Mucosa of rectum (tissue), 2 donors: ENCODE measurements at regions not wholly inside any gene's neighbourhood (a gene's known extent, or its start where the extent isn't known, plus 50 kb on each side); places are given as distances from the start of the nearest gene placed in this dataset.

Source experiments
- H3K27ac ChIP-seq, 2 donors: one replicate each; pipeline ENCODE4 v1.7.0; 2013; ENCODE audit warnings: inconsistent platforms in 2 of 2, low read depth in 2 of 2, low read length in 2 of 2
- H3K27me3 ChIP-seq, 2 donors: one replicate each; pipeline ENCODE4 v1.7.0; 2013; ENCODE audit warnings: low read length in 2 of 2; ENCODE audit not compliant: control insufficient read depth in 2 of 2, insufficient read depth in 2 of 2
- H3K36me3 ChIP-seq, 2 donors: one replicate each; pipeline ENCODE4 v1.7.0; 2013; ENCODE audit warnings: low read length in 2 of 2; ENCODE audit not compliant: control insufficient read depth in 2 of 2, insufficient read depth in 2 of 2
- H3K4me1 ChIP-seq, 2 donors: one replicate each; pipeline ENCODE4 v1.7.0; 2013; ENCODE audit warnings: low read length in 2 of 2, mild to moderate bottlenecking in 1 of 2; ENCODE audit not compliant: control insufficient read depth in 2 of 2, insufficient read depth in 2 of 2
- H3K4me3 ChIP-seq, 2 donors: one replicate each; pipeline ENCODE4 v1.7.0; 2013; ENCODE audit warnings: low read length in 2 of 2
- H3K9ac ChIP-seq, 2 donors: one replicate each; pipeline ENCODE4 v1.7.0; 2013; ENCODE audit warnings: low read length in 2 of 2, low read depth in 1 of 2, mild to moderate bottlenecking in 1 of 2
- H3K9me3 ChIP-seq, 2 donors: one replicate each; pipeline ENCODE4 v1.7.0; 2013; ENCODE audit warnings: low read length in 2 of 2; ENCODE audit not compliant: control insufficient read depth in 2 of 2
- donor health status: healthy.
- donor health status: Normal muscosa, but diverticular disease.

- Histone ChIP-seq H3K4me3 (no peak overlapping the region), H3K4me1 (no peaks in the 10 kb centered on the region), H3K9ac (no peak overlapping the region), H3K27ac (no peak overlapping the region), H3K27me3 (peaks cover 0 to 8% of the 10 kb centered on the region in 2 donors), H3K9me3 (no peaks in the 10 kb centered on the region), H3K36me3 (no peaks in the 10 kb centered on the region)
These were observed 359.5 kb downstream of the HACE1 start for GRCh38 chr6:104500265-104500664.

- H3K4me3 ChIP-seq: no peak overlapping the region
- H3K27me3 ChIP-seq: no peaks in the 10 kb centered on the region
- H3K27ac ChIP-seq: no peak overlapping the region
- no peaks in the 10 kb centered on the region for H3K4me1 ChIP-seq
- H3K36me3 ChIP-seq: no peaks in the 10 kb centered on the region
- no peak overlapping the region for H3K9ac ChIP-seq
- no peaks in the 10 kb centered on the region for H3K9me3 ChIP-seq
These were observed 373.7 kb downstream of the HACE1 start for GRCh38 chr6:104486035-104486434.

GRCh38 chr6:104484626-104485025, 375.1 kb downstream of the HACE1 start:
- H3K9ac ChIP-seq: no peak overlapping the region

GRCh38 chr6:104484191-104484590, 375.5 kb downstream of the HACE1 start:
- Histone ChIP-seq H3K4me1 (no peaks in the 10 kb centered on the region), H3K4me3 (no peak overlapping the region), H3K27me3 (no peaks in the 10 kb centered on the region), H3K9ac (no peak overlapping the region), H3K27ac (no peak overlapping the region), H3K36me3 (no peaks in the 10 kb centered on the region), H3K9me3 (no peaks in the 10 kb centered on the region)

More at GRCh38 chr6:104484626-104485025, 375.1 kb downstream of the HACE1 start:
- no peaks in the 10 kb centered on the region for H3K4me1 ChIP-seq
- H3K36me3 ChIP-seq: no peaks in the 10 kb centered on the region
- no peaks in the 10 kb centered on the region for H3K27me3 ChIP-seq
- no peak overlapping the region for H3K27ac ChIP-seq
- H3K4me3 ChIP-seq: no peak overlapping the region
- H3K9me3 ChIP-seq: no peaks in the 10 kb centered on the region

GRCh38 chr6:104483225-104483834, 376.4 kb downstream of the HACE1 start:
- H3K4me3 ChIP-seq: no peak overlapping the region
- H3K27me3 ChIP-seq: no peaks in the 10 kb centered on the region
- no peaks in the 10 kb centered on the region for H3K9me3 ChIP-seq
- no peaks in the 10 kb centered on the region for H3K36me3 ChIP-seq
- H3K9ac ChIP-seq: no peak overlapping the region
- H3K4me1 ChIP-seq: no peaks in the 10 kb centered on the region
- H3K27ac ChIP-seq: no peak overlapping the region

- no peaks in the 10 kb centered on the region for H3K27me3 ChIP-seq
These were observed 382.1 kb downstream of the HACE1 start for GRCh38 chr6:104477569-104477968.

GRCh38 chr6:104473021-104473429, 386.7 kb downstream of the HACE1 start:
- H3K27me3 ChIP-seq: no peaks in the 10 kb centered on the region

More at GRCh38 chr6:104477569-104477968, 382.1 kb downstream of the HACE1 start:
- Histone ChIP-seq H3K36me3 (no peaks in the 10 kb centered on the region), H3K9ac (no peak overlapping the region), H3K4me3 (no peak overlapping the region), H3K27ac (no peak overlapping the region), H3K4me1 (no peaks in the 10 kb centered on the region), H3K9me3 (no peaks in the 10 kb centered on the region)

GRCh38 chr6:104472021-104472901, 387.5 kb downstream of the HACE1 start:
- no peaks in the 10 kb centered on the region for H3K9me3 ChIP-seq
- H3K9ac ChIP-seq: no peak overlapping the region
- no peaks in the 10 kb centered on the region for H3K36me3 ChIP-seq
- no peaks in the 10 kb centered on the region for H3K27me3 ChIP-seq
- H3K4me3 ChIP-seq: no peak overlapping the region
- no peaks in the 10 kb centered on the region for H3K4me1 ChIP-seq
- H3K27ac ChIP-seq: no peak overlapping the region

More at GRCh38 chr6:104473021-104473429, 386.7 kb downstream of the HACE1 start:
- Histone ChIP-seq H3K27ac (peak overlapping the region in 1 of 2 donors; percentile 26), H3K9me3 (no peaks in the 10 kb centered on the region), H3K4me1 (no peaks in the 10 kb centered on the region), H3K9ac (no peak overlapping the region), H3K4me3 (no peak overlapping the region), H3K36me3 (no peaks in the 10 kb centered on the region)

GRCh38 chr6:104466306-104466705, 393.4 kb downstream of the HACE1 start:
- no peak overlapping the region for H3K4me3 ChIP-seq
- no peaks in the 10 kb centered on the region for H3K9me3 ChIP-seq
- no peaks in the 10 kb centered on the region for H3K27me3 ChIP-seq
- H3K4me1 ChIP-seq: no peaks in the 10 kb centered on the region
- H3K27ac ChIP-seq: no peak overlapping the region
- H3K9ac ChIP-seq: no peak overlapping the region
- H3K36me3 ChIP-seq: no peaks in the 10 kb centered on the region

- H3K4me1 ChIP-seq: no peaks in the 10 kb centered on the region
- H3K9ac ChIP-seq: no peak overlapping the region
- H3K36me3 ChIP-seq: no peaks in the 10 kb centered on the region
- no peak overlapping the region for H3K27ac ChIP-seq
- no peak overlapping the region for H3K4me3 ChIP-seq
- no peaks in the 10 kb centered on the region for H3K27me3 ChIP-seq
- no peaks in the 10 kb centered on the region for H3K9me3 ChIP-seq
These were observed 396.7 kb downstream of the HACE1 start for GRCh38 chr6:104462811-104463599.
